Endothelial cell of umbilical vein (primary cell): ENCODE measurements at regions not wholly inside any gene's neighbourhood (a gene's known extent, or its start where the extent isn't known, plus 50 kb on each side); places are given as distances from the start of the nearest gene placed in this dataset.

Experiments
- BruUV-seq: library from RNA; stranded (reverse); fragments of 400-500 nt; replicated peaks from 2 replicates; lab custom pipeline; 2021; lab: Mats Ljungman, UMichigan
- CTCF ChIA-PET: fragments of 300-600, 350-600 bp; sonication (Branson Sonifier 250); formaldehyde crosslinking; loops from one replicate; lab custom pipeline; 2021; ENCODE audit warnings: antibody characterized with exemption, inconsistent platforms; lab: Charles Lee
- POLR2A ChIA-PET: fragments of 300-600, 350-600 bp; sonication (Branson Sonifier 250); formaldehyde crosslinking; loops from one replicate; lab custom pipeline; 2021; ENCODE audit warnings: antibody characterized with exemption, inconsistent platforms; lab: Charles Lee
- DNase-seq: peaks from one replicate; pipeline ENCODE4 v3.0.0-alpha.2; 2011; ENCODE audit warnings: low read depth, low spot score
- FAIRE-seq: peaks from 2 replicates; lab custom pipeline; 2011; peaks lifted over from hg19 to GRCh38; lab: Jason Lieb, UNC
- H2AFZ ChIP-seq: 2 replicates; pipeline ENCODE4 v1.6.0; 2012; ENCODE audit warnings: low read depth, low read length, control low read depth, inconsistent platforms
- H3K27ac ChIP-seq: 2 replicates; pipeline ENCODE4 v1.5.1; 2011; ENCODE audit warnings: low read depth, mild to moderate bottlenecking, control low read depth, low read length, moderate library complexity; ENCODE audit not compliant: insufficient read depth
- H3K27me3 ChIP-seq, 2 experiments: 2 replicates each; pipeline versions ENCODE4 v1.6.0 to v1.6.1; 2011; ENCODE audit warnings: low read length in 2 of 2, mixed read lengths in 1 of 2; ENCODE audit not compliant: control insufficient read depth in 2 of 2, insufficient read depth in 2 of 2
- H3K36me3 ChIP-seq, 2 experiments: 2 replicates in 1 of 2; 3 replicates in 1 of 2; pipeline ENCODE4 v1.5.1; 2011; ENCODE audit warnings: low read length in 2 of 2, mild to moderate bottlenecking in 1 of 2, moderate library complexity in 1 of 2; ENCODE audit not compliant: control insufficient read depth in 2 of 2, insufficient read depth in 2 of 2; ENCODE audit errors: extremely low read depth in 1 of 2
- H3K4me1 ChIP-seq: 3 replicates; pipeline ENCODE4 v1.5.1; 2011; ENCODE audit warnings: mild to moderate bottlenecking, low read length; ENCODE audit not compliant: control insufficient read depth, insufficient read depth; ENCODE audit errors: extremely low read depth
- H3K4me2 ChIP-seq: 2 replicates; pipeline ENCODE4 v1.6.1; 2011; ENCODE audit warnings: low read length, control low read depth, mixed read lengths; ENCODE audit not compliant: insufficient read depth
- H3K4me3 ChIP-seq, 3 experiments: fragments of 200-600 bp in 1 of 3; sonication (generic), shearing (Covaris generic) in 1 of 3; replicated peaks in 1 of 3; 2 replicates each; pipeline ENCODE4 v1.5.1; 2011 to 2016; ENCODE audit warnings: control low read depth in 3 of 3, low read length in 3 of 3, mild to moderate bottlenecking in 2 of 3, inconsistent platforms in 1 of 3, low read depth in 1 of 3, moderate library complexity in 1 of 3; ENCODE audit not compliant: insufficient read depth in 1 of 3
- H3K79me2 ChIP-seq: 2 replicates; pipeline ENCODE4 v1.6.0; 2012; ENCODE audit warnings: low read length, inconsistent platforms; ENCODE audit not compliant: control insufficient read depth, insufficient read depth
- H3K9ac ChIP-seq: replicated peaks from 2 replicates; pipeline ENCODE3; 2011; ENCODE audit warnings: low read length, control low read depth; ENCODE audit not compliant: insufficient read depth; ENCODE audit errors: extremely low read depth
- H3K9me1 ChIP-seq: replicated peaks from 3 replicates; pipeline ENCODE4 v1.6.0; 2011; ENCODE audit warnings: mild to moderate bottlenecking, low read length; ENCODE audit not compliant: control insufficient read depth, insufficient read depth; ENCODE audit errors: extremely low read depth
- H3K9me3 ChIP-seq: replicated peaks from 2 replicates; pipeline ENCODE4 v1.5.1; 2012; ENCODE audit warnings: low read length, inconsistent platforms; ENCODE audit not compliant: control insufficient read depth, insufficient read depth
- H4K20me1 ChIP-seq: replicated peaks from 2 replicates; pipeline ENCODE3; 2011; ENCODE audit warnings: mild to moderate bottlenecking, low read length; ENCODE audit not compliant: control insufficient read depth, insufficient read depth; ENCODE audit errors: extremely low read depth
- EZH2 ChIP-seq: IDR thresholded peaks from 2 replicates; pipeline ENCODE4 v1.6.1; 2012; ENCODE audit warnings: borderline replicate concordance, low read depth, mild to moderate bottlenecking, moderate library complexity, low read length, inconsistent platforms; ENCODE audit not compliant: severe bottlenecking
- FOS ChIP-seq: IDR thresholded peaks from 2 replicates; pipeline ENCODE4 v1.6.1; 2011; ENCODE audit warnings: mild to moderate bottlenecking, low read length, moderate library complexity, borderline replicate concordance; ENCODE audit not compliant: insufficient read depth
- GATA2 ChIP-seq: IDR thresholded peaks from 2 replicates; pipeline ENCODE4 v1.7.0; 2011; ENCODE audit warnings: low read depth, mild to moderate bottlenecking, moderate library complexity, mixed read lengths, low read length; ENCODE audit not compliant: insufficient read length, insufficient read depth
- JUN ChIP-seq: IDR thresholded peaks from 2 replicates; pipeline ENCODE4 v1.6.1; 2011; ENCODE audit warnings: borderline replicate concordance, low read depth; ENCODE audit not compliant: insufficient read length, insufficient read depth
- MYC ChIP-seq: IDR thresholded peaks from one replicate; pipeline ENCODE4 v1.6.1; 2011; ENCODE audit warnings: mild to moderate bottlenecking, low read depth, low read length
- POLR2A ChIP-seq: IDR thresholded peaks from 2 replicates; pipeline ENCODE4 v1.6.1; 2012; ENCODE audit warnings: low read depth, mild to moderate bottlenecking, control low read depth, low read length
- POLR2AphosphoS5 ChIP-seq: IDR thresholded peaks from 2 replicates; pipeline ENCODE4 v1.6.1; 2012; ENCODE audit warnings: low read depth, mild to moderate bottlenecking, control low read depth, low read length, moderate library complexity; ENCODE audit not compliant: insufficient read depth
- dilution Hi-C: fragments of 300-500 bp; cut with MboI; formaldehyde crosslinking; loops from one replicate; pipeline ENCODE4 v1.15.0; 2019; ENCODE audit warnings: low sequenced_read_pairs; ENCODE audit not compliant: extremely low pct_ligation_motif_present
- intact Hi-C: fragments of 100-400 bp; cut with micrococcal nuclease; formaldehyde crosslinking; loops from one replicate; pipeline ENCODE4 v1.10.0; 2022
- TF ChIP-seq, protein P1 (sequence below): IDR thresholded peaks from 2 replicates; pipeline ENCODE4 v1.6.1; 2011; ENCODE audit not compliant: insufficient read depth, insufficient read length

DNA sequence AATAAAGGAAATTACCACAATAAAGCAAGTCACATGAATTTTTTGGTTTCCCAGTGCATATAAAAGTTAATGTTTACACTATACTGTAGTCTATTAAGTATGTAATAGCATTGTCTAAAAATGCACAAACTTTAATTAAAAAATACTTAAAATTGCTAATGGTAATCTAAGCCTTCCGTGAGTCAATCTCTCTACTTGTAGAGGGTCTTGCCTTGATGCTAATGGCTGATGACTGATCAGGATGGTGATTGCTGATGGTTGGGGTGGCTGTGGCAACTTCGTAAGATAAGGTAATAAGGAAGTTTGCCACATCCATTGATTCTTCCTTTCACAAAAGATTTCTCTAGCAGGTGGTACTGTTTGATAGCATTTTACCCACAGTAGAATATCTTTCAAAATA, 466.6 kb upstream of the PROX1 start:
- Histone ChIP-seq H4K20me1 (no peaks in the 10 kb centered on the region), H3K27me3 (no peaks in the 10 kb centered on the region), H3K9me3 (no peaks in the 10 kb centered on the region), H3K4me3 (no peak overlapping the region), H3K4me2 (no peak overlapping the region), H3K36me3 (no peaks in the 10 kb centered on the region), H3K9me1 (no peaks in the 10 kb centered on the region), H3K4me1 (no peaks in the 10 kb centered on the region), H3K27ac (no peak overlapping the region), H3K79me2 (no peaks in the 10 kb centered on the region), H2AFZ (no peak overlapping the region), H3K9ac (no peak overlapping the region)
- ChIA-PET CTCF (no interaction called here), POLR2A (no interaction called here)
- no TSS peak for BruUV-seq
- intact Hi-C loops = no loop called here
- no peak for FAIRE-seq
- no peak for DNase-seq
- dilution Hi-C loops = no loop called here
- no peak for TF ChIP-seq JUN
- no peak for TF ChIP-seq FOS
- no peak for TF ChIP-seq MYC
- TF ChIP-seq, protein P1, sequence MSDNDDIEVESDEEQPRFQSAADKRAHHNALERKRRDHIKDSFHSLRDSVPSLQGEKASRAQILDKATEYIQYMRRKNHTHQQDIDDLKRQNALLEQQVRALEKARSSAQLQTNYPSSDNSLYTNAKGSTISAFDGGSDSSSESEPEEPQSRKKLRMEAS = no peak
- TF ChIP-seq GATA2 = no peak
- TF ChIP-seq EZH2 = no peak
- no peak for TF ChIP-seq POLR2A

DNA sequence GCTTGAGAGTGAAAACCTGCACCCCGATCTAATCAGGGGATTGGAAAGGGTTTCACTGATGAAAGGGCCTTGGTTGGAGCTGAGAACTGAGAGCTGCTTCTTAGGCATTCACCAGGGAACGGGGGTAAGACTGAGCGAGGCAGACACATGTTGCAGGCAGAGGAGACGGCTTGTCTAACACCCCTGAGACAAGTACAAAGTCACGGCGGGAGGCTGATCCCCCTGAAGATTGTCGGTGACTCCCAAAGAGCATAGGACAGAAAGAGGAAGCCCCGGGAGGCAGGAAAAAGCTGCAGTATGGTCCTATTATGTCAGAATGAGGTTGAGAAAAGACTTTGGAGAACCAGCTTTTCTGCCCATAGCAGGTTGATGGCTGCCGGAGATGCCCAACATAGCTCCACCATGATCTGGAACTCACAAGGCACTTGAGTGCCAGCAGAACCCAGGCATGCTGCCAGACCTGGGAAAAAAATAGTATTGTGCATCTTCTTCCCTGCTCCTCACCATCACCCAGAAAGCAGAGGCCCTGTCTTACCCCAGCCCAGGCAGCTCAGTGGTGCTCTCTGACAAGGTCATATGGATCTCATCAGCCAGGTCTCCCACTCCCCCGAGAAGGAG, 463.9 kb upstream of the PROX1 start:
- dilution Hi-C loops = no loop called here

More for the DNA sequence above, 463.9 kb upstream of the PROX1 start:
- POLR2A ChIA-PET = no interaction called here
- Histone ChIP-seq H3K9me1 (no peaks in the 10 kb centered on the region), H3K27ac (no peak overlapping the region), H4K20me1 (no peaks in the 10 kb centered on the region), H3K9ac (no peak overlapping the region), H3K79me2 (no peaks in the 10 kb centered on the region), H3K4me3 (no peak overlapping the region), H3K9me3 (no peaks in the 10 kb centered on the region), H3K36me3 (no peaks in the 10 kb centered on the region), H3K4me2 (no peak overlapping the region), H3K4me1 (no peaks in the 10 kb centered on the region), H2AFZ (no peak overlapping the region), H3K27me3 (no peaks in the 10 kb centered on the region)
- no peak for TF ChIP-seq GATA2
- no peak for TF ChIP-seq FOS
- TF ChIP-seq MYC = no peak
- TF ChIP-seq POLR2A = no peak
- TF ChIP-seq, protein P1 = no peak
- no peak for TF ChIP-seq POLR2AphosphoS5
- BruUV-seq = no TSS peak
- CTCF ChIA-PET = no interaction called here
- no peak for FAIRE-seq
- DNase-seq = no peak
- intact Hi-C loops = no loop called here
